Ovary (tissue), 3 donors: ENCODE measurements at regions not wholly inside any gene's neighbourhood (a gene's known extent, or its start where the extent isn't known, plus 50 kb on each side); places are given as distances from the start of the nearest gene placed in this dataset.

Experiments used
- CTCF ChIP-seq, 3 donors: fragments of 450-650 bp in 2 of 3; fragments of 200-600 bp in 1 of 3; IDR thresholded peaks; one replicate each; pipeline versions ENCODE4 v1.5.1 to v1.8.0; 2016 to 2022; ENCODE audit warnings: antibody characterized with exemption in 3 of 3, mild to moderate bottlenecking in 1 of 3
- EP300 ChIP-seq: sonication (generic); formaldehyde crosslinking; IDR thresholded peaks from one replicate; pipeline ENCODE4 v1.6.1; 2017; ENCODE audit warnings: antibody characterized with exemption
- POLR2A ChIP-seq: fragments of 450-650 bp; IDR thresholded peaks from one replicate; pipeline ENCODE4 v1.6.1; 2017; ENCODE audit warnings: antibody characterized with exemption, mild to moderate bottlenecking, moderate library complexity
- donor health status: DM: no; HTN: no; CAD: no.

GRCh38 chr4:170818786-170819185, 729.0 kb upstream of the AADAT start:
- no peak for TF ChIP-seq EP300
- no peak for TF ChIP-seq CTCF (IDR thresholded peaks at IDR 0.05)
- TF ChIP-seq POLR2A, result no peak
